Heart right ventricle (tissue), 16 donors: ENCODE measurements at regions not wholly inside any gene's neighbourhood (a gene's known extent, or its start where the extent isn't known, plus 50 kb on each side); places are given as distances from the start of the nearest gene placed in this dataset.

ENCODE experiments used
- ATAC-seq, 8 donors: fragments of 200-7000 bp; cut with Tn5 transposase; one replicate each; pipeline ENCODE4 v1.9.1; 2020; ENCODE audit warnings: mild to moderate bottlenecking in 8 of 8, moderate library complexity in 8 of 8, moderate number of reproducible peaks in 1 of 8
- DNase-seq, 2 donors: peaks; one replicate each; pipeline ENCODE4 v3.0.0-alpha.2; 2020
- H3K27ac ChIP-seq, 10 donors: fragments of 200-600 bp; sonication (generic) in 2 of 10; one replicate each; pipeline versions ENCODE4 v1.5.0 to v1.8.0; 2020 to 2022; ENCODE audit warnings: mild to moderate bottlenecking in 3 of 10
- H3K27me3 ChIP-seq, 7 donors: fragments of 200-600 bp; one replicate each; pipeline ENCODE4 v1.8.0; 2021 to 2022; ENCODE audit warnings: mild to moderate bottlenecking in 2 of 7
- H3K36me3 ChIP-seq, 9 donors: fragments of 200-600 bp; sonication (generic) in 1 of 9; one replicate each; pipeline versions ENCODE4 v1.5.0 to v1.8.0; 2020 to 2022; ENCODE audit warnings: mild to moderate bottlenecking in 2 of 9
- H3K4me1 ChIP-seq, 9 donors: fragments of 200-600 bp; sonication (generic) in 1 of 9; one replicate each; pipeline versions ENCODE4 v1.5.0 to v1.8.0; 2020 to 2022; ENCODE audit warnings: mild to moderate bottlenecking in 4 of 9
- H3K4me3 ChIP-seq, 10 donors: fragments of 200-600 bp; sonication (generic) in 2 of 10; one replicate each; pipeline versions ENCODE4 v1.5.0 to v1.8.0; 2020 to 2022; ENCODE audit warnings: mild to moderate bottlenecking in 7 of 10, moderate library complexity in 2 of 10
- H3K9me3 ChIP-seq, 11 donors: fragments of 200-600 bp in 10 of 11; sonication (generic) in 2 of 11; one replicate each; pipeline versions ENCODE4 v1.5.0 to v1.8.0; 2013 to 2022; ENCODE audit warnings: mild to moderate bottlenecking in 2 of 11, control low read depth in 1 of 11, moderate library complexity in 1 of 11
- CTCF ChIP-seq, 9 donors: fragments of 200-600 bp; sonication (generic) in 2 of 9; IDR thresholded peaks; one replicate each; pipeline versions ENCODE4 v1.5.0 to v1.8.0; 2021 to 2022; ENCODE audit warnings: antibody characterized with exemption in 9 of 9, mild to moderate bottlenecking in 5 of 9, moderate library complexity in 1 of 9
- WGBS, 2 donors: extraction: QIAGEN DNeasy Blood & Tissue Kit; methylation state at CpG; one replicate each; pipeline ENCODE4 v1.1.7; 2013; ENCODE audit warnings: inconsistent platforms in 1 of 2; 5-methylcytosine and 5-hydroxymethylcytosine counted together
- intact Hi-C, 10 donors: fragments of 100-400 bp; cut with DNase I; formaldehyde crosslinking; loops; one replicate each; pipeline versions ENCODE4 v1.11.1 to v1.14.2; 2022
- donor health status: Arrhythmogenic right ventricular cardiomyopathy.
- donor health status: ischemic (EF 13 %, LVEDD 7.1; RV severe dilation, severe dysfunction).
- donor health status: healthy with polysubstance abuse.
- donor health status: DM: no; HTN: yes; CAD: no.
- donor health status: DM: no; HTN: no; CAD: no.
- donor health status: ischemic (EF 25% LVEDD 6.9; RV normal size, moderate dysfunction).
- donor health status: ischemic (EF 25% LVEDD 5.7; RV mildly dilated, moderate dysfunction).
- donor health status: healthy.
- donor health status: DM: yes; HTN: yes; CAD: no.
- donor health status: Ischemic cardiomyopathy.
- donor health status: ischemic (EF 35%, LVEDD 5.7; RV mildly dilated, moderate dysfunction).
- donor health status: nonischemic (EF 11% LVEDD 7.7; RV severe dilation, severe dysfunction).
- donor health status: DM: yes; HTN: yes; CAD: no.
- donor health status: PGD.
- donor health status: ischemic (EF 29% LVEDD 5.4; RV normal size, mild dysfunction).
- donor health status: nonischemic (EF 23%, LVEDD 6.1; RV moderate dilation, normal function).

GRCh38 chr5:2851895-2852294 is 100.4 kb upstream of the IRX2 start:
- no peaks in the 10 kb centered on the region for H3K4me1 ChIP-seq
- no peak for TF ChIP-seq CTCF (IDR thresholded peaks at IDR 0.05)
- H3K27me3 ChIP-seq = peaks cover 0 to 3% (median 0%) of the 10 kb centered on the region in 7 donors
- intact Hi-C loops = no loop called here
- H3K4me3 ChIP-seq = no peak overlapping the region
- peaks cover 0 to 4% (median 0%) of the 10 kb centered on the region in 11 donors for H3K9me3 ChIP-seq
- H3K27ac ChIP-seq = no peak overlapping the region
- ATAC-seq (no peak), DNase-seq (no peak)
- H3K36me3 ChIP-seq = no peaks in the 10 kb centered on the region
- WGBS, 2 donors = 76 to 83% methylated on average over 5 of the region's 5 CpGs

- Histone ChIP-seq H3K9me3 (peaks cover 0 to 1% (median 0%) of the 10 kb centered on the region in 11 donors), H3K27ac (no peak overlapping the region), H3K4me3 (no peak overlapping the region), H3K36me3 (no peaks in the 10 kb centered on the region), H3K27me3 (no peaks in the 10 kb centered on the region), H3K4me1 (no peaks in the 10 kb centered on the region)
- intact Hi-C loops = no loop called here
- WGBS, 2 donors = 71 to 79% methylated on average over 6 of the region's 6 CpGs
- ATAC-seq (no peak), DNase-seq (no peak)
- TF ChIP-seq CTCF (IDR thresholded peaks at IDR 0.05) = no peak
Observed at GRCh38 chr5:2849429-2849828, 98.0 kb upstream of the IRX2 start.

GRCh38 chr5:2848619-2849018 is 97.1 kb upstream of the IRX2 start:
- ATAC-seq (no peak), DNase-seq (no peak)
- no peaks in the 10 kb centered on the region for H3K4me1 ChIP-seq
- H3K27me3 ChIP-seq = no peaks in the 10 kb centered on the region
- H3K9me3 ChIP-seq = peaks cover 0 to 3% (median 0%) of the 10 kb centered on the region in 11 donors
- H3K36me3 ChIP-seq = no peaks in the 10 kb centered on the region
- H3K27ac ChIP-seq = no peak overlapping the region
- no peak overlapping the region for H3K4me3 ChIP-seq
- 58 to 67% methylated on average over 11 of the region's 11 CpGs for WGBS, 2 donors
- peak in 3 of 9 donors; percentile 11 to 22 (median 13) for TF ChIP-seq CTCF (IDR thresholded peaks at IDR 0.05)
- intact Hi-C loops = no loop called here

GRCh38 chr5:2847608-2848007 is 96.1 kb upstream of the IRX2 start:
- 85 to 89% methylated on average over 11 of the region's 11 CpGs for WGBS, 2 donors

More at GRCh38 chr5:2847608-2848007, 96.1 kb upstream of the IRX2 start:
- Histone ChIP-seq H3K27ac (no peak overlapping the region), H3K27me3 (peaks cover 0 to 4% (median 0%) of the 10 kb centered on the region in 7 donors), H3K4me1 (no peaks in the 10 kb centered on the region), H3K4me3 (no peak overlapping the region), H3K9me3 (peaks cover 0 to 3% (median 0%) of the 10 kb centered on the region in 11 donors), H3K36me3 (no peaks in the 10 kb centered on the region)
- ATAC-seq = no peak
- DNase-seq = no peak
- no peak for TF ChIP-seq CTCF (IDR thresholded peaks at IDR 0.05)
- intact Hi-C loops = no loop called here
